22Rv1 (cell line): ENCODE measurements at regions not wholly inside any gene's neighbourhood (a gene's known extent, or its start where the extent isn't known, plus 50 kb on each side); places are given as distances from the start of the nearest gene placed in this dataset.

Experiments used
- CTCF ChIP-seq: fragments of 450-650 bp; IDR thresholded peaks from 2 replicates; pipeline ENCODE4 v1.5.1; 2017; ENCODE audit warnings: mild to moderate bottlenecking
- ZFX ChIP-seq: fragments of 450-650 bp; IDR thresholded peaks from 2 replicates; pipeline ENCODE4 v1.6.1; 2017; ENCODE audit warnings: antibody characterized with exemption, borderline replicate concordance

GRCh38 chr3:137065381-137065780 is 107.6 kb downstream of the IL20RB start:
- no peak for TF ChIP-seq CTCF
- no peak for TF ChIP-seq ZFX
